AML-193 (cell line): ENCODE measurements at regions not wholly inside any gene's neighbourhood (a gene's known extent, or its start where the extent isn't known, plus 50 kb on each side); places are given as distances from the start of the nearest gene placed in this dataset.

Source experiments
- DNase-seq, 2 experiments: peaks; one replicate each; lab custom pipeline; 2025; lab: John Stamatoyannopoulos, UW

DNA sequence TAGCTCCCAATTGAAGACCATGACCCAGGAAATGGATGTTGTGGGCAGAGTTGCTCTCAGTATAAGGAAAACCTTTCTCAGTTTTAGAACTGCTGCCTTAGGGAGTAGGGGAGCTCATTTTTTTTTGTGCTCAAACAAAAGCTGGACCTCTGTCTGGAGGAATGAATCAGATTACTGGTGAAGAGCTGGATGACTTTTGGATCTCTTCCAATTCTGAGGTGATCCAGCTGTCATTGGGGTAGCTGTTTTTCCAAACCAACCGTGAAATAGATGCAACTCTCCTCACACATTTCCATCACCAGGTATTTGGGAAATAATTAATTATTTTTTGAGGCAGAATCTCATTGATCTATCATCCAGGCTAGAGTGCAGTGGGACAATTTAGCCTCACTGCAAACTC is 251.3 kb upstream of the PLET1 start:
- no peak for DNase-seq

GRCh38 chr11:112513417-112513816 is 252.8 kb upstream of the PLET1 start:
- no peak for DNase-seq

- no peak for DNase-seq
These were observed 253.5 kb upstream of the PLET1 start for GRCh38 chr11:112514011-112514740.

GRCh38 chr11:112516261-112516660 is 255.6 kb upstream of the PLET1 start:
- no peak for DNase-seq

- DNase-seq: no peak
These were observed 256.1 kb upstream of the PLET1 start for GRCh38 chr11:112516755-112517154.

DNA sequence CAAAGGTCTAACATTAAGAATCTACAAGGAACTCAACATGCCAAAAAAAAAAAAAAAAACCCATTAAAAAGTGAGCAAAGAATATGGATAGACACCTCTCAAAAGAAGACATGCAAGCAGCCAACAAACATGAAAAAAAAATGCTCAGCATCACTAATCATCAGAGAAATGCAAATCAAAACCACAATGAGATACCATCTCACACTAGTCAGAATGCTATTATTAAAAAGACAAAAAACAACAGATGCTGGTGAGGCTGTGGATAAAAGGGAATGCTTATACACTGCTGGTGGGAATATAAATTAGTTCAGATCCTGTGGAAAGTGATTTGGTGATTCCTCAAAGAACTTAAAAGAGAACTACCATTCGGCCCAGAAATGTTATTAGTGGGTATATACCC is 257.7 kb upstream of the PLET1 start:
- no peak for DNase-seq

DNA sequence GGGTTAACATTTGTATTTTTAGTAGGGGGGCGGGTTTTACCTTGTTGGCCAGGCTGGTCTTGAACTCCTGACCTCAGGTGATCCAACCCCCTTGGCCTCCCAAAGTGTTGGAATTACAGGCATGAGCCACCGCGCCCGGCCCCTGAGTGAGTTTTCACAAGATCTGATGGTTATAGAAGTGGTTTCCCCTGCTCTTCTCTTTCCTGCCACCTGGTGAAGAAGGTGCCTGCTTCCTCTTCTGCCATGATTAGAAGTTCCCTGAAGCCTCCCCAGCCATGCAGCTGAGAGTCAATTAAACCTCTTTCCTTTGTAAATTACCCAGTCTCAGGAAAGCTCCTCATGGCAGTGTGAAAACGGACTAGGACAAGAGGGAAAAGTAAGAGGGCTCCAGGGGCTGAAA is 259.1 kb upstream of the PLET1 start:
- no peak for DNase-seq

GRCh38 chr11:112520354-112520753 is 259.7 kb upstream of the PLET1 start:
- DNase-seq: no peak

GRCh38 chr11:112522536-112522935 is 261.9 kb upstream of the PLET1 start:
- DNase-seq: peak; percentile 25 to 41

- DNase-seq: no peak
These were observed 262.4 kb upstream of the PLET1 start for GRCh38 chr11:112523031-112523430.

- DNase-seq: no peak
These were observed 262.8 kb upstream of the PLET1 start for GRCh38 chr11:112523477-112523876.

DNA sequence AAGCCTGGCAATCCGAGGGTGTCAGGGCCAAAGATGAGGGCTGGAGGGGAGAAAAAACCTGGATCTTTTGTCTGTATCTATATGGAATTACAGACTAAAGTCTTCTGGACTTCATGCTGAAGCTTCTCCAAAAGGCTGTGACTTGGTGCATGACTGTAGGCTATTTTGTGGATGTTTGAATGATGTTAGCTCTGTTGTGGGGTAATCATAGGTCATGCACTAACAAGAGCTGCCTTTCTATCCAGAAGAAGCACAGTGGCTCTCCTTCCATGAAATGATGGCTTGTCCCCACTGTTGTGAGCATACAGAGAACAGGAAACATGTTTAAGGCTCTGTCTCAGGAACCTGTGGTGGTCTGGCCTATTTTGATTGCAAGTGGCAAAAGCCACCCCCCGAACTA is 263.3 kb upstream of the PLET1 start:
- no peak for DNase-seq

DNA sequence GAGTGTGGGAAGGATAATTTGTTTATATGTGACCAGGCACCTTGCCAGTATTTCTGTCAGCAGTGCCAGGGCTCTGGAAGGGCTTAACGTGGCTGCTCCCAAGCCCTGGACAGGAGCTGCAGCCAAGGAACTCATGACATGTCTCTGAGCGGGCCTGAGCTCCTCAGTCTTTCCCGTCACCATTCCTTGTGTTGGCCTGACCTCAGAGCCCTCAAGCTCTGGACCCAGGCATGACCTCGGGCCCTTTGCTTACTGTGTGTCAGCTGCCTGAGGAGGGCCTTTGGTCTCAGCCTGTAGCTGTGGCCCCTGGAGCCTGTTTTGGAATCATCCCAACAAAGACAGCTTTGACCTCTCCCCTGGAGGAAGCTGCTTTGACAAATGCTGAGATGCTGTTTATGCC is 264.1 kb upstream of the PLET1 start:
- no peak for DNase-seq

GRCh38 chr11:112525270-112525669 is 264.6 kb upstream of the PLET1 start:
- peak; percentile 88 to 90 for DNase-seq

DNA sequence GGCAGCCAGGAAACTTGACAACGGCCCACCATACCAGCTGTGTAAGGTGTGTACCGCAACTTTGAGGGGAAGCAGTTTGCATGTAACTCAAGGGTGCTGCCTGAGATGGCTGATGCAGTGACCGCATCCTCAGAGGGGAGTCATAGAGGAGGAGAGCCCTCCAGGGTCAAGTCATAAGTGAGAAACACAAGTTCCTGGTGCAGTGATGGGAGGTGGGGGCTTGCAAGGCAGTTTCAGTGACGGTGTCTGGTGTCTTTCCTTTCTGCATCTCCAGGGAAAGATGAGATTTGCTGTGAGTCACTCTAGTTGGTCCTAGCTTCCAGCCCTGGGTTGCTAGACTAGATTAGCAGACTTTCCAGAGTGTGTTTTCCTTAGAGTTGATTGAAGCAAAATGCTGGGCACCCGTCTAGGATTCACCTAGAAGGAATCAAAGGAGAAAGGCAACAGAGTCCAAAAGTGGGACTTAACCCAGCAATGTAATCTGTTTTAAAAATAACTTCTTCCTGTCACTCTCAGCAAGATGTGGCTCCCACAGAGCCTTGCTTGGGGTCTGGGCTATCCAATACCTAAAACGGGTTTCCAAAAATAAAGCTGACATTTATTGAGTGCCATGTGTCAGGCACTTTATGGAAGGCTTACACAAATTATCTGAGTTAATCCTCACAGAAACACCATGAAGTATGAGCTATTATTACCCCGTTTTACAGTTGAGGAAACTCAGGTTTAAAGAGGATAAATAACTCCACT is 265.4 kb upstream of the PLET1 start:
- no peak for DNase-seq

DNA sequence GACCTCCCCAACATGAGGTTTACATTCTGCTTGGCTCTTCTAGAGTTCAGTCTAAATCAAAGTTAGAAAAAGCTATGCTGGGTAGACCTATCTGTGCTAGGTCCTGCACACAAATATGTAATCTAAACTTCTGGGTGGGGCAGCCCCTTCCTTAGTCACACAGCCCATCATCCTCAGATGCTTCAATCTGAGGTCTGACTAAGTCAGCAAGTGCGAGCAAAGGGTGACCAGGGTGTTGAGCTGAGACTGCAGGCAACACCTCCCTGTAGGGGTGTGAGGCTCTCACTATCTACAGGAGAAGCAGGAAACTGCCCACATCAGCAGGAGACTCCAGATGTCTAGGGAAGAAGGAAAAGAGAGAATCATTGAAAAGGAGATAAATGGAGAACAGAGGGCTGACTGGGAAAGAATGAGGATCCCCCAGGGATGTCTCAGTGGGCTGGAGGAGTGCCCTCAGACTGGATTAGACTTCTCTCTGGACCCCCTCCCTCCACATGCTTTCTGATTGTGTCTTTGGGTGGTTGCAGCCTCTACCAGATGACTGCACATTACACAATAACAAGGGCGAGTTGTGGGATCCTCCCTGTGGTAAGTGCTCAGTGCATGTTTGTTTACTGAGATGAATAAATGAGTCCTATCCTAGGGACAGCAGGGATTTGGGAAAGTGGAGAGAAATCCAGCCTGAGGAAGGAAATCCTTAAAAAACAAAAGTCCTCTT is 266.2 kb upstream of the PLET1 start:
- DNase-seq: no peak

GRCh38 chr11:112529071-112529470 is 268.4 kb upstream of the PLET1 start:
- no peak for DNase-seq

GRCh38 chr11:112532506-112532905 is 271.8 kb upstream of the PLET1 start:
- no peak for DNase-seq

- no peak for DNase-seq
These were observed 273.0 kb upstream of the PLET1 start for GRCh38 chr11:112533682-112534081.

- peak in 1 of 2 experiments; percentile 10 for DNase-seq
These were observed 273.5 kb upstream of the PLET1 start for GRCh38 chr11:112534208-112534607.

GRCh38 chr11:112537026-112537425 is 276.4 kb upstream of the PLET1 start:
- DNase-seq: no peak

DNA sequence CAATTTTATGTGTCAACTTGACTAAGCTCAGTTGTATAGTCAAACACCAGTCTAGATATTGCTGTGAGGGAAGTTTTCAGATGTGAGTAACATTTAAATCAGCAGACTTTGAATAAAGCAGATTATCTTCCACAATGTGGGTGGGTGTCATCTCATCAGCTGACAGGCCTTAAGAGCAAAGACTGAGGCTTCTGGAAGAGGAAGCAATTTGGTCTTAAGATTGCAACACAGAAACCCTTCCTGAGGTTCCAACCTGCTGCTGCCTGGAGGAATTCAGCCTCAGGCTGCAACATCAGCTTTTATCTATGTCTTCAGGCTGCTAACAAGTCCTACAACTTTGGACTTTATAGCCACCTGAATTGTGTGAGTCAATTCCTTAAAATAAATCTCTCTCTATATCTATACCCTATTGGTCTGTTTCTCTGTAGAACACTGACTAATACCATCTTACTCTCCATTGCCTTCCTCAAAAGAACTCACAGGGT is 277.2 kb upstream of the PLET1 start:
- DNase-seq: peak; percentile 52 to 61
